ENCODE measurements at regions not wholly inside any gene's neighbourhood (a gene's known extent, or its start where the extent isn't known, plus 50 kb on each side); places are given as distances from the start of the nearest gene placed in this dataset.

- no peaks in the 10 kb centered on the region for H3K4me1 Mint-ChIP-seq
- H3K36me3 Mint-ChIP-seq, result no peaks in the 10 kb centered on the region
- H3K27ac Mint-ChIP-seq, result no peak overlapping the region
- no peaks in the 10 kb centered on the region for H3K9me3 Mint-ChIP-seq
- no peaks in the 10 kb centered on the region for H3K27me3 Mint-ChIP-seq (ENCODE audit: low read depth)
- H3K4me3 Mint-ChIP-seq, result no peak overlapping the region
- TF ChIP-seq CTCF (IDR thresholded peaks at IDR 0.05; ENCODE audit: unreplicated experiment), result no peak
- DNase-seq (ENCODE audit: low spot score in 2 of 2, unreplicated experiment in 2 of 2), result no peak
Observed at GRCh38 chr6:71056656-71057055, 99.8 kb upstream of the B3GAT2 start.

- DNase-seq (ENCODE audit: low spot score in 2 of 2, unreplicated experiment in 2 of 2), result no peak
- H3K4me1 Mint-ChIP-seq, result no peaks in the 10 kb centered on the region
- H3K4me3 Mint-ChIP-seq, result no peak overlapping the region
- H3K9me3 Mint-ChIP-seq, result peaks cover 19% of the 10 kb centered on the region
- H3K27me3 Mint-ChIP-seq (ENCODE audit: low read depth), result peaks cover 2% of the 10 kb centered on the region
- no peaks in the 10 kb centered on the region for H3K36me3 Mint-ChIP-seq
- H3K27ac Mint-ChIP-seq, result no peak overlapping the region
- TF ChIP-seq CTCF (IDR thresholded peaks at IDR 0.05; ENCODE audit: unreplicated experiment), result no peak
Observed at GRCh38 chr6:71066153-71066552, 109.3 kb upstream of the B3GAT2 start.

DNA sequence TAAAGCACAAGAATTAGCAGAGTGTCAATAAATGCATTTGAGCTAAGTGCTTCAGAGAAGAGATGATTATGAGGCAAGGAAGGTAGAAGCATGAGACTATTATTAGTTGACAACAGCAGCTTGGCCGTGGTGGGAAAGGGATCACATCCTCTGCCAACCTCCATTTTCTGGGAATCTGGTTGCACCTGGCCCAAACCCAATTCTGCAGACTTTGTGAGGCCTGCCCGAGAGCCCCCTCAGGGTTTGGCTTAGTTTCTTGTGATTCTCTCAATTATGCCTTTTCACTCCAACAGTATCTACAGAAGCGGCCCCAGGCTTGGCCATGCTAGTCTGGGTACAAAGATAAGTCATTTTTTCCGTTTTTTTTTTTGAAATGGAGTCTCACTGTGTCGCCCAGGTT lies 111.0 kb upstream of the B3GAT2 start:
- TF ChIP-seq CTCF (IDR thresholded peaks at IDR 0.05; ENCODE audit: unreplicated experiment), result no peak
- H3K36me3 Mint-ChIP-seq, result no peaks in the 10 kb centered on the region

GRCh38 chr6:71072508-71072907 lies 115.6 kb upstream of the B3GAT2 start:
- Mint-ChIP-seq H3K27ac (no peak overlapping the region), H3K4me1 (no peaks in the 10 kb centered on the region), H3K36me3 (no peaks in the 10 kb centered on the region), H3K9me3 (peaks cover 10% of the 10 kb centered on the region), H3K27me3 (ENCODE audit: low read depth) (peaks cover 6% of the 10 kb centered on the region), H3K4me3 (no peak overlapping the region)
- TF ChIP-seq CTCF (IDR thresholded peaks at IDR 0.05; ENCODE audit: unreplicated experiment), result no peak
- no peak for DNase-seq (ENCODE audit: low spot score in 2 of 2, unreplicated experiment in 2 of 2)

More for the DNA sequence above, 111.0 kb upstream of the B3GAT2 start:
- Mint-ChIP-seq H3K4me1 (no peaks in the 10 kb centered on the region), H3K4me3 (no peak overlapping the region), H3K9me3 (peaks cover 10% of the 10 kb centered on the region), H3K27me3 (ENCODE audit: low read depth) (peaks cover 2% of the 10 kb centered on the region), H3K27ac (no peak overlapping the region)
- DNase-seq (ENCODE audit: low spot score in 2 of 2, unreplicated experiment in 2 of 2), result no peak

DNA sequence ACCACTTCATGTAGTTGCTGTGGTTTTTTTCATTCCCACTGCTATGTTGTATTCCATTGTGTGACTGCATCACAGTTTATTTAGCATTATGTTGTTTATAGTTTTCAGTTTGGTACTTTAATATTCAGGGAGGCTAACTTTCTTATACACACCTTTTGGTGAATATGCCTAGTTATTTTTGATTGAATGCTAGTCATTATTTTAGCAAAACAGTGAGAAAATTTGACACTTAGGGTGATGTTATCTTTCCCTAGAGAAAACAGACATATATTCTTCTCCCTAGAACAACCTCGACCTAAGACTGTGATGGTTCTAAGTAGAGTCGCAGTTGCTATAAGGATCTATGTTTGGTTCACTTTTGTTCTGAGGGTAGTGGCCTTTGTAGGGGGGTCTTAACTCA lies 120.8 kb upstream of the B3GAT2 start:
- Mint-ChIP-seq H3K27ac (no peak overlapping the region), H3K36me3 (no peaks in the 10 kb centered on the region), H3K27me3 (ENCODE audit: low read depth) (peaks cover 6% of the 10 kb centered on the region), H3K9me3 (peaks cover 19% of the 10 kb centered on the region), H3K4me3 (no peak overlapping the region), H3K4me1 (peaks cover 9% of the 10 kb centered on the region)
- no peak for TF ChIP-seq CTCF (IDR thresholded peaks at IDR 0.05; ENCODE audit: unreplicated experiment)
- DNase-seq (ENCODE audit: low spot score in 2 of 2, unreplicated experiment in 2 of 2), result no peak

DNA sequence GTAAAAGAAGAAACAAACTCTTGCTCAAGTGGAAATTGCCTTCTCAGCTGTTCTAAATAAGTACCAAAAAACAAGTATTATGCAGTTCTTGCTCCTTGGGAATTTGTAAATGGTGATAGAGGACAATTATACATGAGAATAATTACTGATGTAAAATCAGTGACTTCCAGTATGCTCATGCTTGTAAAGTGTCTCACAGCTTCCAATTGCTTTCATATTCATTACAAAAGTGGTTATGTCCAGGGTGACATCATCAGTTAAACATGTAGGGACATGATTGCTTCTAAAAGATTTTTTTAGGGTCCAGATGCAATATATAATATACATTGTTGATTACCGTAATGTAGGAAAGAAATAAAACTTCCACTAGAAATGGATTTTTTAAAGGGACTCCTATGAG lies 122.8 kb upstream of the B3GAT2 start:
- Mint-ChIP-seq H3K36me3 (no peaks in the 10 kb centered on the region), H3K27me3 (ENCODE audit: low read depth) (peaks cover 3% of the 10 kb centered on the region), H3K4me3 (no peak overlapping the region), H3K27ac (no peak overlapping the region), H3K4me1 (peaks cover 9% of the 10 kb centered on the region), H3K9me3 (peaks cover 15% of the 10 kb centered on the region)
- no peak for DNase-seq (ENCODE audit: low spot score in 2 of 2, unreplicated experiment in 2 of 2)
- TF ChIP-seq CTCF (IDR thresholded peaks at IDR 0.05; ENCODE audit: unreplicated experiment), result no peak

All from mesothelial cell of epicardium (in vitro differentiated cells).